B cell (primary cell): ENCODE measurements at regions not wholly inside any gene's neighbourhood (a gene's known extent, or its start where the extent isn't known, plus 50 kb on each side); places are given as distances from the start of the nearest gene placed in this dataset.

ENCODE experiments used
- ATAC-seq: fragments of 200-7000 bp; cut with Tn5 transposase; one replicate; pipeline ENCODE4 v1.10.0; 2021; ENCODE audit warnings: low read depth, mild to moderate bottlenecking, moderate number of reproducible peaks, moderate library complexity
- CTCF ChIA-PET: fragments of 350-600 bp; sonication (Branson Sonifier 250); formaldehyde crosslinking; loops from one replicate; lab custom pipeline; 2021; ENCODE audit warnings: antibody characterized with exemption, inconsistent platforms; lab: Charles Lee
- POLR2A ChIA-PET: fragments of 350-600 bp; sonication (Branson Sonifier 250); formaldehyde crosslinking; loops from one replicate; lab custom pipeline; 2021; ENCODE audit warnings: antibody characterized with exemption; lab: Charles Lee
- DNase-seq: peaks from one replicate; pipeline ENCODE4 v3.0.0; 2013
- H2AFZ ChIP-seq: 2 replicates; pipeline ENCODE4 v1.6.1; 2012; ENCODE audit warnings: mild to moderate bottlenecking, low read depth, low read length; ENCODE audit not compliant: insufficient read depth, poor library complexity, severe bottlenecking
- H3K27ac ChIP-seq, 2 donors: 1 replicate in 1 of 2; 2 replicates in 1 of 2; pipeline ENCODE4 v1.5.1; 2012 to 2013; ENCODE audit warnings: low read length in 2 of 2, mild to moderate bottlenecking in 2 of 2, moderate library complexity in 1 of 2
- H3K27me3 ChIP-seq, 4 experiments: fragments of 200-600 bp in 1 of 4; sonication (generic) in 1 of 4; replicated peaks in 1 of 4; 1 replicate in 2 of 4; 2 replicates in 2 of 4; pipeline versions ENCODE4 v1.6.1 to v1.7.0; 2013 to 2016; ENCODE audit warnings: low read length in 3 of 4, mild to moderate bottlenecking in 2 of 4, mixed read lengths in 1 of 4, moderate library complexity in 1 of 4; ENCODE audit not compliant: insufficient read depth in 4 of 4, control insufficient read depth in 3 of 4; ENCODE audit errors: control extremely low read depth in 1 of 4
- H3K36me3 ChIP-seq, 2 experiments: replicated peaks in 1 of 2; 1 replicate in 1 of 2; 2 replicates in 1 of 2; pipeline versions ENCODE4 v1.6.1 to v1.7.1; 2013; ENCODE audit warnings: low read length in 1 of 2; ENCODE audit not compliant: insufficient read depth in 2 of 2, control insufficient read depth in 1 of 2; ENCODE audit errors: control extremely low read depth in 1 of 2, extremely low read depth in 1 of 2
- H3K4me1 ChIP-seq, 2 donors: fragments of 200-600 bp in 1 of 2; sonication (generic) in 1 of 2; 1 replicate in 1 of 2; 2 replicates in 1 of 2; pipeline versions ENCODE4 v1.5.1 to v1.6.1; 2013 to 2017; ENCODE audit warnings: low read length in 2 of 2; ENCODE audit not compliant: control insufficient read depth in 2 of 2, insufficient read depth in 2 of 2
- H3K4me2 ChIP-seq: replicated peaks from 2 replicates; pipeline ENCODE3; 2012; ENCODE audit warnings: mild to moderate bottlenecking, low read depth, low read length; ENCODE audit not compliant: poor library complexity, severe bottlenecking
- H3K4me3 ChIP-seq, 5 experiments: fragments of 200-600 bp in 1 of 5; sonication (generic) in 1 of 5; 1 replicate in 3 of 5; 2 replicates in 2 of 5; pipeline versions ENCODE4 v1.5.1 to v1.7.0; 2011 to 2016; ENCODE audit warnings: low read length in 4 of 5, mild to moderate bottlenecking in 4 of 5, low read depth in 2 of 5, control low read depth in 1 of 5, moderate library complexity in 1 of 5; ENCODE audit not compliant: insufficient read depth in 1 of 5; ENCODE audit errors: control extremely low read depth in 1 of 5, extremely low read depth in 1 of 5
- H3K79me2 ChIP-seq: fragments of 200-600 bp; sonication (generic); one replicate; pipeline ENCODE4 v1.6.0; 2016; ENCODE audit warnings: low read length; ENCODE audit not compliant: control insufficient read depth, insufficient read depth
- H3K9ac ChIP-seq: fragments of 200-600 bp; sonication (generic); 2 replicates; pipeline ENCODE4 v1.6.1; 2017; ENCODE audit warnings: mild to moderate bottlenecking, low read length, moderate library complexity
- H3K9me3 ChIP-seq, 3 donors: one replicate each; pipeline versions ENCODE4 v1.6.1 to v1.7.1; 2013; ENCODE audit warnings: low read length in 2 of 3; ENCODE audit not compliant: control insufficient read depth in 2 of 3, insufficient read depth in 1 of 3; ENCODE audit errors: control extremely low read depth in 1 of 3
- H4K20me1 ChIP-seq: 2 replicates; pipeline ENCODE4 v1.6.0; 2012; ENCODE audit warnings: mild to moderate bottlenecking, low read length; ENCODE audit not compliant: insufficient read depth, control insufficient read depth, poor library complexity, severe bottlenecking
- H3K27ac Mint-ChIP-seq: one replicate; pipeline ENCODE4 v1.8.0; 2021; ENCODE audit warnings: mixed read lengths
- H3K27me3 Mint-ChIP-seq: one replicate; pipeline ENCODE4 v1.8.0; 2021; ENCODE audit warnings: mixed read lengths
- H3K4me1 Mint-ChIP-seq: one replicate; pipeline ENCODE4 v1.8.0; 2021; ENCODE audit warnings: mixed read lengths
- H3K4me3 Mint-ChIP-seq: one replicate; pipeline ENCODE4 v1.8.0; 2021; ENCODE audit warnings: mixed read lengths
- H3K9me3 Mint-ChIP-seq: one replicate; pipeline ENCODE4 v1.8.0; 2022; ENCODE audit warnings: mixed read lengths; ENCODE audit not compliant: insufficient read depth
- EZH2 ChIP-seq: IDR thresholded peaks from 2 replicates; pipeline ENCODE4 v1.6.1; 2012; ENCODE audit warnings: borderline replicate concordance, low read depth, mild to moderate bottlenecking, moderate library complexity, low read length; ENCODE audit not compliant: insufficient read depth, poor library complexity, severe bottlenecking
- WGBS: methylation state at CpG from one replicate; pipeline ENCODE4 v1.1.5; 2013; ENCODE audit warnings: missing lambda C conversion rate; ENCODE audit not compliant: insufficient coverage; 5-methylcytosine and 5-hydroxymethylcytosine counted together
- intact Hi-C: fragments of 100-400 bp; cut with micrococcal nuclease; formaldehyde crosslinking; loops from one replicate; pipeline ENCODE4 v1.10.0; 2022
- TF ChIP-seq, protein P1 (sequence below): fragments of 200-600 bp; IDR thresholded peaks from one replicate; pipeline ENCODE4 v1.8.0; 2022; ENCODE audit warnings: antibody characterized with exemption, mild to moderate bottlenecking

DNA sequence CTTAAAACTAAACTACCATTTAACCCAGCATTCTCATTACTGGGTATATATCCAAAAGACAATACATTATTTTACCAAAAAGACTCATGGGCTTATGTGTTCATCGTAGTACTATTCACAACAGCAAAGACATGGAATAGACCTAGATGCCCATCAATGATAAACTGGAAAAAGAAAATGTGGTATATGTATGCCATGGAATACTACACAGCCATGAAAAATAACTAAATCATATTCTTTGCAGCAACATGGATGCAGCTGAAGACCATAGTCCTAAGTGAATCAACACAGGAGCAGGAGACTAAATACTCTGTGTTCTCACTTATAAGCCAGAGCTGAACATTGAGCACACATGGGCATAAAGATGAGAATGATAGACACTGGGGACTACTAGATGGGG lies 645.1 kb upstream of the B3GALT2 start:
- Histone ChIP-seq H3K4me3 (no peak overlapping the region), H4K20me1 (no peaks in the 10 kb centered on the region), H3K4me1 (no peaks in the 10 kb centered on the region), H3K79me2 (no peaks in the 10 kb centered on the region), H3K36me3 (no peaks in the 10 kb centered on the region), H3K9ac (no peak overlapping the region), H3K27ac (no peak overlapping the region), H3K27me3 (no peaks in the 10 kb centered on the region), H3K9me3 (peaks cover 0 to 4% (median 3%) of the 10 kb centered on the region in 3 donors), H2AFZ (no peak overlapping the region), H3K4me2 (no peak overlapping the region)
- no peak overlapping the region for H3K4me3 Mint-ChIP-seq
- ATAC-seq = no peak
- H3K4me1 Mint-ChIP-seq = no peaks in the 10 kb centered on the region
- POLR2A ChIA-PET = no interaction called here
- peaks cover 4% of the 10 kb centered on the region for H3K9me3 Mint-ChIP-seq
- WGBS = no CpG with 5 or more reads among the region's 1 CpG
- CTCF ChIA-PET = no interaction called here
- TF ChIP-seq, protein P1, sequence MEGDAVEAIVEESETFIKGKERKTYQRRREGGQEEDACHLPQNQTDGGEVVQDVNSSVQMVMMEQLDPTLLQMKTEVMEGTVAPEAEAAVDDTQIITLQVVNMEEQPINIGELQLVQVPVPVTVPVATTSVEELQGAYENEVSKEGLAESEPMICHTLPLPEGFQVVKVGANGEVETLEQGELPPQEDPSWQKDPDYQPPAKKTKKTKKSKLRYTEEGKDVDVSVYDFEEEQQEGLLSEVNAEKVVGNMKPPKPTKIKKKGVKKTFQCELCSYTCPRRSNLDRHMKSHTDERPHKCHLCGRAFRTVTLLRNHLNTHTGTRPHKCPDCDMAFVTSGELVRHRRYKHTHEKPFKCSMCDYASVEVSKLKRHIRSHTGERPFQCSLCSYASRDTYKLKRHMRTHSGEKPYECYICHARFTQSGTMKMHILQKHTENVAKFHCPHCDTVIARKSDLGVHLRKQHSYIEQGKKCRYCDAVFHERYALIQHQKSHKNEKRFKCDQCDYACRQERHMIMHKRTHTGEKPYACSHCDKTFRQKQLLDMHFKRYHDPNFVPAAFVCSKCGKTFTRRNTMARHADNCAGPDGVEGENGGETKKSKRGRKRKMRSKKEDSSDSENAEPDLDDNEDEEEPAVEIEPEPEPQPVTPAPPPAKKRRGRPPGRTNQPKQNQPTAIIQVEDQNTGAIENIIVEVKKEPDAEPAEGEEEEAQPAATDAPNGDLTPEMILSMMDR = no peak
- no peak for DNase-seq
- no peaks in the 10 kb centered on the region for H3K27me3 Mint-ChIP-seq
- no peak overlapping the region for H3K27ac Mint-ChIP-seq
- intact Hi-C loops = no loop called here

DNA sequence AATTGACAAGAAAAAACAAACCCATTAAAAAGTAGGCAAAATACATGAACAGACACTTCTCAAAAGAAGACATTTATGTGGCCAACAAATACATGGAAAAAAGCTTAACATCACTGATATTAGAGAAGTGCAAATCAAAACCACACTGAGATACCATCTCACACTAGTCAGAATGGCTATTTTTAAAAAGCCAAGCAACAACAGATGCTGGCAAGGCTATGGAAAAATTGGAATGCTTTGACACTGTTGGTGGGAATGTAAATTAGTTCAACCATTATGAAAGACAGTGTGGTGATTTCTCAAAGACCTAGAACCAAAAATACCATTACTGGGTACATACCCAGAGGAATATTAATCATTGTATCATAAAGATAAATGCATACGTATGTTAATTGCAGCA lies 641.1 kb upstream of the B3GALT2 start:
- no peak overlapping the region for H3K9ac ChIP-seq
- DNase-seq (no peak), ATAC-seq (no peak)
- no peaks in the 10 kb centered on the region for H3K36me3 ChIP-seq
- no peaks in the 10 kb centered on the region for H3K4me1 ChIP-seq
- peaks cover 0 to 4% (median 3%) of the 10 kb centered on the region in 3 donors for H3K9me3 ChIP-seq
- CTCF ChIA-PET = no interaction called here
- H3K27ac Mint-ChIP-seq = no peak overlapping the region
- no peak overlapping the region for H3K4me3 ChIP-seq
- H2AFZ ChIP-seq = no peak overlapping the region
- H4K20me1 ChIP-seq = no peaks in the 10 kb centered on the region
- H3K4me3 Mint-ChIP-seq = no peak overlapping the region
- H3K27ac ChIP-seq = no peak overlapping the region
- POLR2A ChIA-PET = no interaction called here
- intact Hi-C loops = no loop called here
- no peaks in the 10 kb centered on the region for H3K27me3 ChIP-seq
- no peaks in the 10 kb centered on the region for H3K4me1 Mint-ChIP-seq
- H3K27me3 Mint-ChIP-seq = no peaks in the 10 kb centered on the region
- H3K79me2 ChIP-seq = no peaks in the 10 kb centered on the region
- H3K4me2 ChIP-seq = no peak overlapping the region
- WGBS = no CpG with 5 or more reads among the region's 1 CpG
- peaks cover 6% of the 10 kb centered on the region for H3K9me3 Mint-ChIP-seq
- TF ChIP-seq, protein P1 = no peak
- no peak for TF ChIP-seq EZH2
